Subcutaneous abdominal adipose tissue (tissue), 5 donors: ENCODE measurements at regions not wholly inside any gene's neighbourhood (a gene's known extent, or its start where the extent isn't known, plus 50 kb on each side); places are given as distances from the start of the nearest gene placed in this dataset.

Source experiments
- H3K27ac ChIP-seq: one replicate; pipeline ENCODE4 v1.7.0; 2013; ENCODE audit warnings: low read depth, mild to moderate bottlenecking, inconsistent platforms, low read length, moderate library complexity
- H3K27me3 ChIP-seq, 5 donors: one replicate each; pipeline ENCODE4 v1.7.0; 2013; ENCODE audit warnings: low read length in 5 of 5, inconsistent platforms in 1 of 5; ENCODE audit not compliant: control insufficient read depth in 5 of 5, insufficient read depth in 4 of 5
- H3K36me3 ChIP-seq, 5 donors: one replicate each; pipeline ENCODE4 v1.7.0; 2013; ENCODE audit warnings: low read length in 5 of 5; ENCODE audit not compliant: control insufficient read depth in 5 of 5, insufficient read depth in 5 of 5
- H3K4me1 ChIP-seq, 5 donors: one replicate each; pipeline ENCODE4 v1.7.0; 2013; ENCODE audit warnings: low read length in 5 of 5, mild to moderate bottlenecking in 3 of 5, moderate library complexity in 1 of 5; ENCODE audit not compliant: control insufficient read depth in 5 of 5, insufficient read depth in 5 of 5
- H3K4me3 ChIP-seq, 5 donors: one replicate each; pipeline ENCODE4 v1.7.0; 2013; ENCODE audit warnings: low read length in 5 of 5, low read depth in 1 of 5
- H3K9ac ChIP-seq, 5 donors: one replicate each; pipeline ENCODE4 v1.7.0; 2013; ENCODE audit warnings: low read length in 5 of 5, mild to moderate bottlenecking in 4 of 5, moderate library complexity in 3 of 5
- H3K9me3 ChIP-seq, 5 donors: one replicate each; pipeline ENCODE4 v1.7.0; 2013; ENCODE audit warnings: low read length in 5 of 5; ENCODE audit not compliant: control insufficient read depth in 5 of 5
- donor health status: healthy.
- donor health status: healthy.
- donor health status: healthy.
- donor health status: healthy.
- donor health status: healthy.

- Histone ChIP-seq H3K36me3 (peaks cover 0 to 3% (median 0%) of the 10 kb centered on the region in 5 donors), H3K4me1 (peaks cover 0 to 12% (median 0%) of the 10 kb centered on the region in 5 donors)
These were observed 181.2 kb upstream of the POU5F2 start for GRCh38 chr5:93922551-93922950.

DNA sequence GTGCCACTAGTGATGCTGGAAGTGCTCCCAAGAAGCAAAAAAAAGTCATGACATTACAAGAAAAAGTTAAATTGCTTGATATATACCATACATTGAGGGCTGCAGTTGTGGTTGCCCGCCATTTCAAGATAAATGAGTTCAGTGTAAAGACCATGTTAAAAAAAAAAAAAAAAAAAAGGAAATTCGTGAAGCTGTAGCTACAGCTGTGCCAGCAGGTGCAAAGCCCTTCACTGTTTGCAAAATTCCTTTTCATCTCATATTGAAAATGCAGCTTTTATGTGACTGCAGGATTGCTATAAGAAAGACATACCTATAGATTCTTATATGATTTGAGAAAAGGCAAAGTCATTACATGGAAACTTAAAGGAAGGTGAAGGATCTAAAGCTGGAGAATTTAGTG lies 179.6 kb upstream of the POU5F2 start:
- Histone ChIP-seq H3K9ac (no peak overlapping the region), H3K4me1 (peaks cover 0 to 5% (median 0%) of the 10 kb centered on the region in 5 donors)

More at GRCh38 chr5:93922551-93922950, 181.2 kb upstream of the POU5F2 start:
- H3K9me3 ChIP-seq, result no peaks in the 10 kb centered on the region
- no peaks in the 10 kb centered on the region for H3K27me3 ChIP-seq
- no peak overlapping the region for H3K27ac ChIP-seq
- no peak overlapping the region for H3K4me3 ChIP-seq
- H3K9ac ChIP-seq, result no peak overlapping the region

DNA sequence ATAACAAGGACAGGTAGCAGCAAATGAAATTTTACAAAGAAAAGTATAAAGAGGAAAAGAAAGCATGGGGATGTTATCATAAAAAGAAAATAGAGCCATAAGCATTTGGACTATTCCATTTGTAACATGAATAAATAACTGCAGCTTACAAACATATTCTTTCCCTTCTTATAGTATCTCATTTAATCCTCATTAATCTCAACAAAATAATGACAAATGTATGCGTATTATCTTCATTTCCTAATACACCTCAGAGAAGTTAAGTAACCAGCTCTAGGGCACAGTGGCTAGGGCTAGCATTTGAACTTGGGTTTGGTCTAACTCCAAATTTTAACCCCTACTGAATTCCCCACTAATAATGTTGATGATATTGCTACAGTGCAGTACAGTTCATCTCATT lies 175.5 kb upstream of the POU5F2 start:
- Histone ChIP-seq H3K9ac (no peak overlapping the region), H3K4me3 (no peak overlapping the region), H3K9me3 (no peaks in the 10 kb centered on the region), H3K36me3 (peaks cover 0 to 3% (median 0%) of the 10 kb centered on the region in 5 donors), H3K27me3 (no peaks in the 10 kb centered on the region), H3K4me1 (no peaks in the 10 kb centered on the region), H3K27ac (no peak overlapping the region)

More for the DNA sequence above, 179.6 kb upstream of the POU5F2 start:
- Histone ChIP-seq H3K4me3 (no peak overlapping the region), H3K27me3 (no peaks in the 10 kb centered on the region), H3K9me3 (no peaks in the 10 kb centered on the region), H3K36me3 (peaks cover 0 to 3% (median 0%) of the 10 kb centered on the region in 5 donors), H3K27ac (no peak overlapping the region)

GRCh38 chr5:93915142-93915553 lies 173.7 kb upstream of the POU5F2 start:
- Histone ChIP-seq H3K4me3 (no peak overlapping the region), H3K27ac (no peak overlapping the region), H3K9ac (no peak overlapping the region), H3K36me3 (no peaks in the 10 kb centered on the region), H3K27me3 (no peaks in the 10 kb centered on the region), H3K9me3 (no peaks in the 10 kb centered on the region), H3K4me1 (no peaks in the 10 kb centered on the region)

DNA sequence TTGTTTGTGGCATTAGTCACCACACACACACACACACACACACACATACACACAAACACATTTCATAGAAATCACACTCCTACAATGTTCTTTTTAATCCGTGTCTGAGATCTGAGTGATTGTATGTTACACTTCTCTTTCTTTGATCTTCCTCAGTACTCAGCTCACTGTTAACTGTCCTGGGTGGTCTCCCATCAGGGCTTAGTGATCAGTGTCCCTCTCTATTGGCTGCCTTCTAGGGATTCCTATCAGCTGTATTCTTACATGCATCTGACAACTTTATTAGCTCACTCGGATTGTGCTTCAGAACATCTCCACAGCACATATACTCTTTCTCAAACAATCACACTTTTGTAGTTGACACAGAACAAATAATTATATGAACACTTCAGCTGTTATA lies 170.2 kb upstream of the POU5F2 start:
- Histone ChIP-seq H3K4me3 (no peak overlapping the region), H3K9ac (no peak overlapping the region), H3K36me3 (no peaks in the 10 kb centered on the region), H3K27ac (no peak overlapping the region), H3K27me3 (no peaks in the 10 kb centered on the region), H3K4me1 (no peaks in the 10 kb centered on the region), H3K9me3 (no peaks in the 10 kb centered on the region)

GRCh38 chr5:93909356-93909755 lies 168.0 kb upstream of the POU5F2 start:
- Histone ChIP-seq H3K27me3 (no peaks in the 10 kb centered on the region), H3K27ac (no peak overlapping the region), H3K4me1 (no peaks in the 10 kb centered on the region), H3K4me3 (no peak overlapping the region), H3K9me3 (no peaks in the 10 kb centered on the region), H3K36me3 (no peaks in the 10 kb centered on the region), H3K9ac (no peak overlapping the region)

DNA sequence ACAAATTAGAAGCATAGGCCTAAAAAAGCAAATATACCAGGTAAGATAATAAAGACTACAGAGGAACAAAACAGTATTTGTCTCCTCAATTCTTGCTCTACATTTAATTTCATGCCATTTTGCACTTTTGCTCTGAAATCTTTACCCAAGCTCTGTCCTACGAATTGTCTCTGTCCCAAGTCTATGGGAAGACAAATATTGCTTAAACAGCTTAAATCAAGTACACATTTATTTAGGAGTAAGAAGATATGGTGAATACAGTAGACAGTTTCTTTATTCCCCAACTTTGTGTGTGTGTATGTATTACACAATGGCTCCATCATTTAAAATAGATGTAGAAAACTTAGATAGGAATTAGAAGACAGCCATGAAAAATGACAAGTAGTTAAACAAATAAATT lies 163.5 kb upstream of the POU5F2 start:
- Histone ChIP-seq H3K9ac (no peak overlapping the region), H3K36me3 (no peaks in the 10 kb centered on the region), H3K27ac (no peak overlapping the region), H3K27me3 (no peaks in the 10 kb centered on the region), H3K9me3 (no peaks in the 10 kb centered on the region), H3K4me1 (no peaks in the 10 kb centered on the region), H3K4me3 (no peak overlapping the region)

DNA sequence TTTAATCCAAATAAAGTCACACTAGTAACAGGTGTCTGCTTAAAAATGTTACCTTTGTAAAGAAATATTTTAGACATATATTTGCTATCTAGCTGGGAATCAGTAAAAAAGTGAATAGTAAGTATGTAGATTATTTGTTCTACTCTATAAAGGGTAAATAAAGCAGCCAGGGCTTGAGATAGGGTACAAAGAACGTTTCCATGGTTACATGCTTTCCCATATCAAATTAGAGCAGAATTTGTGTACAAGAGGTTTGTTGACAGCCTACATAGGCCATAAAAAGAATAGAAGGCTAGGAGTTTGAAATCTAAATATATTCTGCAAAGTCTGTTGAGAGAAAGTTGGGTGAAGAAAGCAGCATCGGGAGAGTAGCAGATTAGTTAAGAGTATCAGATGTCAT lies 160.9 kb upstream of the POU5F2 start:
- no peak overlapping the region for H3K4me3 ChIP-seq
- H3K36me3 ChIP-seq, result no peaks in the 10 kb centered on the region
- H3K9me3 ChIP-seq, result no peaks in the 10 kb centered on the region
- no peak overlapping the region for H3K9ac ChIP-seq
- H3K27me3 ChIP-seq, result no peaks in the 10 kb centered on the region
- no peaks in the 10 kb centered on the region for H3K4me1 ChIP-seq
- no peak overlapping the region for H3K27ac ChIP-seq

DNA sequence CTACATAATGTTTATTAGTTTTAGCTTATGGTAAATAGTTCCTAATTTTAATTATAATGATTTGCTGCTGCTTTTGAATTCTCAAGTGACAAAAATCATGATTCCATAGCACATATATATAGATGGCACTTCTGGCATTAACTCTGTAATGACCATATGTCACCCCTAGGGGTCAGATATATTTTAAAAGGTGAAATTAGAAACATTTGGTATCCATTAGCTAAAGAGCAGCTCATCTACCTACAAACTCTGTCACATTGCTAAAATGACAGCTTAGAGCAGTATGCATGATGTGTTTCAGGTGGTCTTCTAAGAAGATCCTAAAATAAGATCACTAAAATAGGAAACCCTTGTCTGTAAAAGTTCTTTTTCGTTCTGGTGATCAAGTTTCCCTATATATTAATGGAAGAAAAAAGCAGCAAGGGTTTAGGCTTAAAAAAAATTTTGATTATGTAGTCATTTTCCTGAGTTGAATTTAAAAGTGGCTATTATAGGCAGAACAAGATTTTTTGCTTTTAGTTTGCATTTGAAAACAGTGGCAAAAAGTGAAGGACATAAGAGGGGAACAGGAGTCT lies 157.7 kb upstream of the POU5F2 start:
- H3K4me3 ChIP-seq, result no peak overlapping the region
- H3K9me3 ChIP-seq, result no peaks in the 10 kb centered on the region
- H3K27me3 ChIP-seq, result no peaks in the 10 kb centered on the region
- H3K9ac ChIP-seq, result no peak overlapping the region
- H3K27ac ChIP-seq, result no peak overlapping the region
- no peaks in the 10 kb centered on the region for H3K4me1 ChIP-seq
- H3K36me3 ChIP-seq, result no peaks in the 10 kb centered on the region

DNA sequence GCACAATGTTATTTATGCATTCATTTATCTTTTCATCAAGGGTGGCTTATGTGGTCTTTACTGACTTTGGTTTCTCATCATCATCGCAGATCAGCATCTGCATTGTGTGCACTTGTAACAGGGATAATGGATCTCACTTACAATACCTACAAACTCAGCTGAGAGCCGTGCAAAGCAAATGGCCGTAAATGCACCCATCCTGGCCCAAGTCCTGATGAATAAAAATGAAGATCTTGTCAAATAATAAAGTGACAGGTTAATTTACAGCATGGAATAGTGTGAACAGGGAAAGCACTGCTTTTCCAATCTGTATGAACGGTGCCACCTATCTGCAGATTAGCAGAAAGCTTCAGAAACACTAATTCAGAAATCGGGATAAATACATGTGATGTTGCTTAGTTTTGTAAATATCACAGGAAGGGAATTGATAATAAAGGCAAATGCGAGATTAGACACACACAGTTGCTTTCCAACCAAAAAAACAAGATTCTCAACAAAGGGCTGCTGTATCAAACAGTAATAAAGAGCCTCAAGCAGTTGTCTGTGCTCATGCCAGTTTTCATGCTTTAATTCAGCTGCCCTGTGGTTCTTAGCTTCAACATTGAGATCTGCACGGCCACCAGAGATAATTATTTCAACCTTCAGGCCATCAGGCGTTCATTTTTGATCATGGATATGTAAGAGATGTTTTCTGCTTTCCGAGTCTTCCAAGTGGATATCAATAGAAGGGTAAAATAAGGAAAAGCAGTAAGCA lies 153.4 kb upstream of the POU5F2 start:
- H3K9me3 ChIP-seq, result no peaks in the 10 kb centered on the region
- H3K36me3 ChIP-seq, result no peaks in the 10 kb centered on the region
- H3K4me1 ChIP-seq, result peaks cover 0 to 2% (median 0%) of the 10 kb centered on the region in 5 donors
- H3K27ac ChIP-seq, result no peak overlapping the region
- H3K4me3 ChIP-seq, result no peak overlapping the region
- H3K27me3 ChIP-seq, result no peaks in the 10 kb centered on the region
- no peak overlapping the region for H3K9ac ChIP-seq
